H1 (cell line): ENCODE measurements at regions not wholly inside any gene's neighbourhood (a gene's known extent, or its start where the extent isn't known, plus 50 kb on each side); places are given as distances from the start of the nearest gene placed in this dataset.

Experiments used
- CBX5 ChIP-seq: fragments of 300-800, 300-1000 bp; sonication (generic); IDR thresholded peaks from 2 replicates; pipeline ENCODE4 v1.7.1; 2016; ENCODE audit warnings: antibody characterized with exemption, low read length, low read depth
- HDAC6 ChIP-seq: IDR thresholded peaks from one replicate; pipeline ENCODE4 v1.7.1; 2012; ENCODE audit warnings: low read depth, mild to moderate bottlenecking, inconsistent platforms, low read length, moderate library complexity

DNA sequence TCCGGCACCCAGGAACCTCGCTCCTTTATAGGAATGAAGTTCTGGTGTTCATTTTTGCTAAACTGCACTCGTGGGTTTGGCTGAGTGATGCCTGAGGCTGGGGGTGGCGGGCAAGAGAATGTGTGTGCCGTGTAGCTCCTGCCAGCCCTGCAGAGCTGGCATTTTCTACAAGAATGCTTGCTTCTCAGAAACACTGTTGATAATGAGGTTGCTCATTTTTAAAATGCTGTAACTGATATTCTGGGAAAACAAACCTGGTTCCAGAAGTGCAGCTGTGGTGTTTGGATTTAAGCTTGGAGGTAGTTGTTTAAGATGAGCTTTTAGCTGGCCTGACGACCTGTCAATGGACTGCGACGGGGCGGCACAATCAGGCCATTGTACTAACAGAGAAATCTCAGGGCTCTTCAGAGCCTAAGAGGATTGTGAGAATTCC, 511.9 kb upstream of the TNP1 start (continued):
- TF ChIP-seq CBX5, result no peak
- no peak for TF ChIP-seq HDAC6
